OCI-LY3 (cell line): ENCODE measurements at regions not wholly inside any gene's neighbourhood (a gene's known extent, or its start where the extent isn't known, plus 50 kb on each side); places are given as distances from the start of the nearest gene placed in this dataset.
"Not testable (repeated sequence)": the region's sequence is repeated elsewhere in the genome, so short reads cannot be mapped to it uniquely, and the experiment has no call there.

Experiments
- H2AFZ ChIP-seq: fragments of 200-600, 300-600 bp; shearing (Covaris generic); 2 replicates; pipeline ENCODE4 v1.6.0; 2014; ENCODE audit warnings: antibody characterized with exemption, low read depth, low read length
- H3K27ac ChIP-seq: fragments of 200-600, 300-600 bp; sonication (generic); 2 replicates; pipeline ENCODE4 v1.5.1; 2014; ENCODE audit warnings: mild to moderate bottlenecking, low read length, moderate library complexity, mixed read lengths
- H3K27me3 ChIP-seq: fragments of 200-600, 300-600 bp; sonication (generic); 2 replicates; pipeline ENCODE4 v1.6.1; 2014; ENCODE audit warnings: low read depth, low read length, mixed read lengths
- H3K36me3 ChIP-seq: fragments of 200-600, 300-600 bp; sonication (generic); replicated peaks from 2 replicates; pipeline ENCODE3; 2014; ENCODE audit warnings: low read depth, low read length, mixed read lengths
- H3K4me1 ChIP-seq: fragments of 300-600, 200-600 bp; sonication (generic); 2 replicates; pipeline ENCODE4 v1.6.1; 2014; ENCODE audit warnings: low read length, mixed read lengths
- H3K4me2 ChIP-seq: fragments of 200-600, 300-600 bp; sonication (generic); 2 replicates; pipeline ENCODE4 v1.6.1; 2014; ENCODE audit warnings: low read length, mixed read lengths
- H3K4me3 ChIP-seq: fragments of 300-600, 200-600 bp; sonication (generic); 2 replicates; pipeline ENCODE4 v1.5.1; 2014; ENCODE audit warnings: antibody characterized with exemption, mild to moderate bottlenecking, low read length, moderate library complexity
- H3K79me2 ChIP-seq: fragments of 300-600, 200-600 bp; shearing (Covaris generic); 2 replicates; pipeline ENCODE4 v1.6.1; 2014; ENCODE audit warnings: mild to moderate bottlenecking, low read length, mixed read lengths
- H3K9ac ChIP-seq: fragments of 300-600, 200-600 bp; shearing (Covaris generic); 2 replicates; pipeline ENCODE4 v1.6.0; 2014; ENCODE audit warnings: mild to moderate bottlenecking, low read length, moderate library complexity
- H3K9me3 ChIP-seq: fragments of 200-600, 300-600 bp; shearing (Covaris generic); 2 replicates; pipeline ENCODE4 v1.6.1; 2014; ENCODE audit warnings: low read length, mixed read lengths; ENCODE audit not compliant: insufficient read depth
- H4K20me1 ChIP-seq: fragments of 200-600, 300-600 bp; sonication (generic); 2 replicates; pipeline ENCODE4 v1.6.1; 2016; ENCODE audit warnings: low read length, mixed read lengths; ENCODE audit not compliant: insufficient read depth
- EZH2phosphoT487 ChIP-seq: fragments of 200-600 bp; shearing (Covaris generic); IDR thresholded peaks from 2 replicates; pipeline ENCODE4 v1.6.1; 2018; ENCODE audit warnings: antibody characterized with exemption, mixed run types, low read depth
- TF ChIP-seq, protein P1 (sequence below): fragments of 200-600, 300-600 bp; sonication (generic); IDR thresholded peaks from 2 replicates; pipeline ENCODE4 v1.5.1; 2014; ENCODE audit warnings: antibody characterized with exemption, low read length, low read depth

DNA sequence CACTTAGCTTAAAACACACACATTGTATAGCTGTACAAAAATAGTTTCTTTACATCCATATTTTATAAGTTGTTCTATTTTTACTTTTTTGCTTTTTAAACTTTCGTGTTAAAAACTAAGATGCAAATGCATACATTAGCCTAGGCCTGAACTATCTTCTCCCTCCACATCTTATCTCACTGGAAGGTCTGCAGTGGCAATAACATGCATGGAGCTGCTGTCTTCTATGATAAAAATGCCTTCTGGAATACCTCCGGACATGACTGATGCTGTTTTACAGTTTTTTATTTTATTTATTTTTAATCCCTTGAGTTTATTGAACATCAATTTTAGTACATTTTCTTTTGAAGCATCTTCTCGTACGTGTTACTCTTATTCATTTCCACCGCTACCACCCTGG lies 112.3 kb upstream of the TSPAN8 start:
- no peaks in the 10 kb centered on the region for H3K36me3 ChIP-seq
- no peak overlapping the region for H3K27ac ChIP-seq
- H3K9ac ChIP-seq = no peak overlapping the region
- H3K9me3 ChIP-seq = no peaks in the 10 kb centered on the region
- H3K79me2 ChIP-seq = no peaks in the 10 kb centered on the region
- H3K4me1 ChIP-seq = no peaks in the 10 kb centered on the region
- H3K4me3 ChIP-seq = no peak overlapping the region
- H3K4me2 ChIP-seq = no peak overlapping the region
- no peaks in the 10 kb centered on the region for H3K27me3 ChIP-seq
- no peak for TF ChIP-seq EZH2phosphoT487
- H2AFZ ChIP-seq = no peak overlapping the region
- H4K20me1 ChIP-seq = no peaks in the 10 kb centered on the region

DNA sequence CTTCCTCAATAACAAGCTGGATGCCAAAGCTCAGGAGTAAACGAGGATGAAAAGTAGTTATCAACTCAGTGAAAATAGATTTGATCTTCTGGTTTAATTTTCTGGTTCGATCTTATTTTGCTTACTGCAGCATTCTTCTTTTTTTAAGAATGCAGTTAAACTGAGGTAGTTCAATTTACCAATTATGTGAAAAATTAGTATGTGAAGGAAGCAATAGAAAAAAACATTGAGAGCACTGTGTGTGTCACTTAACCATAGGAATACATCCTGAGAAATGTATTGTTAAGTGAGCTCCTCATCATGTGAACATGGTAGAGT lies 111.4 kb upstream of the TSPAN8 start:
- no peak overlapping the region for H2AFZ ChIP-seq
- no peaks in the 10 kb centered on the region for H3K36me3 ChIP-seq
- no peak overlapping the region for H3K27ac ChIP-seq
- H3K4me1 ChIP-seq = no peaks in the 10 kb centered on the region
- no peaks in the 10 kb centered on the region for H4K20me1 ChIP-seq
- H3K9me3 ChIP-seq = no peaks in the 10 kb centered on the region
- H3K4me2 ChIP-seq = no peak overlapping the region
- H3K9ac ChIP-seq = no peak overlapping the region
- no peak for TF ChIP-seq EZH2phosphoT487
- TF ChIP-seq, protein P1, sequence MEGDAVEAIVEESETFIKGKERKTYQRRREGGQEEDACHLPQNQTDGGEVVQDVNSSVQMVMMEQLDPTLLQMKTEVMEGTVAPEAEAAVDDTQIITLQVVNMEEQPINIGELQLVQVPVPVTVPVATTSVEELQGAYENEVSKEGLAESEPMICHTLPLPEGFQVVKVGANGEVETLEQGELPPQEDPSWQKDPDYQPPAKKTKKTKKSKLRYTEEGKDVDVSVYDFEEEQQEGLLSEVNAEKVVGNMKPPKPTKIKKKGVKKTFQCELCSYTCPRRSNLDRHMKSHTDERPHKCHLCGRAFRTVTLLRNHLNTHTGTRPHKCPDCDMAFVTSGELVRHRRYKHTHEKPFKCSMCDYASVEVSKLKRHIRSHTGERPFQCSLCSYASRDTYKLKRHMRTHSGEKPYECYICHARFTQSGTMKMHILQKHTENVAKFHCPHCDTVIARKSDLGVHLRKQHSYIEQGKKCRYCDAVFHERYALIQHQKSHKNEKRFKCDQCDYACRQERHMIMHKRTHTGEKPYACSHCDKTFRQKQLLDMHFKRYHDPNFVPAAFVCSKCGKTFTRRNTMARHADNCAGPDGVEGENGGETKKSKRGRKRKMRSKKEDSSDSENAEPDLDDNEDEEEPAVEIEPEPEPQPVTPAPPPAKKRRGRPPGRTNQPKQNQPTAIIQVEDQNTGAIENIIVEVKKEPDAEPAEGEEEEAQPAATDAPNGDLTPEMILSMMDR = no peak
- no peaks in the 10 kb centered on the region for H3K27me3 ChIP-seq
- H3K4me3 ChIP-seq = no peak overlapping the region
- no peaks in the 10 kb centered on the region for H3K79me2 ChIP-seq

DNA sequence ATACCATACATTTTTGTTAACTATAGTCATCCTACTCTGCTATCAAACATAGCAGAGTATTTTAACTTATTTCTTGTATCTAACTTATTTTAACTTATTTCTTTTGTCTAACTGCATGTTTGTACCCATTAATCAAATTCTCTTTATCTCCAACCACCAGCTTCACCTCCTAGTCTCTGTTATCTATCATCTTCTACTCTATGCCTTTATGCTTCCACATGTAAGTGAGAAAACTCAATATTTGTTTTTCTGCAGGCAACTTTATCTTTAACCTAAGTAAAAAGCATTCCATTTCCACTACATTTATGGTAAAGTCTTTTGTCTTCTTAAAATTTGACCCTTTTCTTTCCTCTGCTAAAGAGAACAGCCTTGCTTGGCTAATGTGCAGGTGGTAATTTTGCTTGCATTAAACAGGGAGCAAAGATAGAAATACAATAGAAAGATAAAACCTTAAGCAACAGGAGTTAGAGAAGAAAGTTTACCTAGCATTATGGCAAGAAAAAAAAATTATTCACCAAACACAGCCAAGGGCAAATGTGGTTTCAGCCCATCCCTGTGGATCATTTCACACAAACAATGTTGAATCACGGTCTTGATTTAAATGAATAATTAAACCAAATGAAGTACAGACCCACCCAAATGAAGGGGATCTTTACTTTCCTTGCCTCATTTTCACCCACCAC lies 110.9 kb upstream of the TSPAN8 start:
- no peaks in the 10 kb centered on the region for H3K4me1 ChIP-seq
- H3K9ac ChIP-seq = no peak overlapping the region
- H2AFZ ChIP-seq = no peak overlapping the region
- H3K4me2 ChIP-seq = no peak overlapping the region
- no peaks in the 10 kb centered on the region for H3K9me3 ChIP-seq
- no peaks in the 10 kb centered on the region for H4K20me1 ChIP-seq
- no peaks in the 10 kb centered on the region for H3K79me2 ChIP-seq
- no peaks in the 10 kb centered on the region for H3K27me3 ChIP-seq
- no peak overlapping the region for H3K4me3 ChIP-seq
- H3K36me3 ChIP-seq = no peaks in the 10 kb centered on the region
- H3K27ac ChIP-seq = no peak overlapping the region
- TF ChIP-seq, protein P1 = no peak
- no peak for TF ChIP-seq EZH2phosphoT487

DNA sequence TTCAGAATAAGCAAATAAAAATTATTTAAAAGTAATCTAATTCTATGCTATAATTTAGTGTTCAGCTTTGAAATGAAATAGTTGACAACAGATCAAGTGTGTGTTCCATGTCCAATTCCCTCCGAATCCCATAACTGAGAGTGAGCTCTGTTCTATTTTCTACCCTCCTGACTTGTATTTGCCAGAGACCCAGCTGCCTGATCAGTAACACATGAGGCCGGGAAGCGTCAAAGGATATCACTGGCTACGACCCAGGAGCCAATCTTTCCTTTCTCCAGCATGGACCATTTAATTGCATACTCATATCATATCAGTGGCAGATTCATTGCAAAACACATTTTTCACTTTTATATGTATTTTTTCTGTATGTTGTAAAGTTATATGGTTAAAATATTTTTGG lies 108.8 kb upstream of the TSPAN8 start:
- Histone ChIP-seq H3K9ac (no peak overlapping the region), H3K27me3 (no peaks in the 10 kb centered on the region), H3K79me2 (no peaks in the 10 kb centered on the region), H4K20me1 (no peaks in the 10 kb centered on the region), H3K36me3 (no peaks in the 10 kb centered on the region), H3K4me2 (no peak overlapping the region), H3K27ac (no peak overlapping the region), H2AFZ (no peak overlapping the region), H3K9me3 (no peaks in the 10 kb centered on the region), H3K4me1 (no peaks in the 10 kb centered on the region), H3K4me3 (no peak overlapping the region)
- no peak for TF ChIP-seq EZH2phosphoT487
- TF ChIP-seq, protein P1 = no peak

DNA sequence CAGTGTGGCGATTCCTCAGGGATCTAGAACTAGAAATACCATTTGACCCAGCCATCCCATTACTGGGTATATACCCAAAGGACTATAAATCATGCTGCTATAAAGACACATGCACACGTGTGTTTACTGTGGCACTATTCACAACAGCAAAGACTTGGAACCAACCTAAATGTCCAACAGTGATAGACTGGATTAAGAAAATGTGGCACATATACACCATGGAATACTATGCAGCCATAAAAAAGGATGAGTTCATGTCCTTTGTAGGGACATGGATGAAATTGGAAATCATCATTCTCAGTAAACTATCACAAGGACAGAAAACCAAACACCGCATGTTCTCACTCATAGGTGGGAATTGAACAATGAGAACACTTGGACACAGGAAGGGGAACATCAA lies 107.9 kb upstream of the TSPAN8 start:
- H2AFZ ChIP-seq, H3K4me3 ChIP-seq, H3K27ac ChIP-seq, H3K27me3 ChIP-seq, H4K20me1 ChIP-seq, H3K36me3 ChIP-seq, H3K9ac ChIP-seq, H3K4me1 ChIP-seq, H3K4me2 ChIP-seq, H3K79me2 ChIP-seq, H3K9me3 ChIP-seq: not testable (repeated sequence)
